ENCODE measurements at regions not wholly inside any gene's neighbourhood (a gene's known extent, or its start where the extent isn't known, plus 50 kb on each side); places are given as distances from the start of the nearest gene placed in this dataset.

- no peak for DNase-seq (ENCODE audit: extremely low read depth, low read depth)
- no peak for TF ChIP-seq CTCF (IDR thresholded peaks at IDR 0.05; ENCODE audit: low read depth, low read length)
These were observed 105.7 kb upstream of the MCTP2 start for GRCh38 chr15:94125698-94126097.

DNA sequence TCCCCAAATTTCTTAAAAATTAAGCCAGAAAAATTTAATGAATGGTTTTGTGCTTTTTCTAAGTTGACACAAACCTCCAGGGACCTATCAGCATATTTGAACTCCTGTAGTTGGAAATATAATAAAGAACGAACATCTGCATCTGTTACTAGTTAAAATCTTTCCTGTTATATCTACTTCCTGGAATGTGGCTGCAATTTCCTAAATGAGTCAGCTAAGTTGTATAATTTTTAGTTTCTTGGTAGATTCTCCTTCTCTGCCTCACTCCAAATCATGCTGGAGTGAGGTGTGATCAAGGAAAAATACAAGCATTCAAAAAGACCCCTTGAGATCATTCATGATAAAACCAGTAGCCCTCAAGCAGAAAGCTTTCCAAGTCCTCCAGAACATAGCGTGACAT, 106.2 kb upstream of the MCTP2 start:
- peak; percentile 8 for DNase-seq (ENCODE audit: extremely low read depth, low read depth)

DNA sequence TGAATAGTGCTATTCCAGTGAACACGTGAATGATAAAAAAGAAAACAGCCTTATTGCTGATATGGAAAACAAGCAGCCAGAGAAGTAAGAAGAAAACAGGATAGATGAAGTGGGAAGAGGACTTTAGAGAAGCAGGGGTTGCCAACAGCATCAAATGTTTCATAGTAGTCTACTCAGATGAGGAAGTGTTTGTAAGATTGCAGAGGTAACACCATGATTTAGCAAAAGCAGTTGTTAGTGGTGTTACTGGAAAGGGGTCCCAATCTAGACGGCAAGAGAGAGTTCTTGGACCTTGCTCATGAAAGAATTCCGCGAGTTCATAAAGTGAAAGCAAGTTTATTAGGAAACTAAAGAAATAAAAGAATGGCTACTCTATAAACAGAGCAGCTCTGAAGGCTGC, 108.8 kb upstream of the MCTP2 start:
- no peak for TF ChIP-seq CTCF (IDR thresholded peaks at IDR 0.05; ENCODE audit: low read depth, low read length)
- DNase-seq (ENCODE audit: extremely low read depth, low read depth): no peak

More for the DNA sequence above, 106.2 kb upstream of the MCTP2 start:
- no peak for TF ChIP-seq CTCF (IDR thresholded peaks at IDR 0.05; ENCODE audit: low read depth, low read length)

DNA sequence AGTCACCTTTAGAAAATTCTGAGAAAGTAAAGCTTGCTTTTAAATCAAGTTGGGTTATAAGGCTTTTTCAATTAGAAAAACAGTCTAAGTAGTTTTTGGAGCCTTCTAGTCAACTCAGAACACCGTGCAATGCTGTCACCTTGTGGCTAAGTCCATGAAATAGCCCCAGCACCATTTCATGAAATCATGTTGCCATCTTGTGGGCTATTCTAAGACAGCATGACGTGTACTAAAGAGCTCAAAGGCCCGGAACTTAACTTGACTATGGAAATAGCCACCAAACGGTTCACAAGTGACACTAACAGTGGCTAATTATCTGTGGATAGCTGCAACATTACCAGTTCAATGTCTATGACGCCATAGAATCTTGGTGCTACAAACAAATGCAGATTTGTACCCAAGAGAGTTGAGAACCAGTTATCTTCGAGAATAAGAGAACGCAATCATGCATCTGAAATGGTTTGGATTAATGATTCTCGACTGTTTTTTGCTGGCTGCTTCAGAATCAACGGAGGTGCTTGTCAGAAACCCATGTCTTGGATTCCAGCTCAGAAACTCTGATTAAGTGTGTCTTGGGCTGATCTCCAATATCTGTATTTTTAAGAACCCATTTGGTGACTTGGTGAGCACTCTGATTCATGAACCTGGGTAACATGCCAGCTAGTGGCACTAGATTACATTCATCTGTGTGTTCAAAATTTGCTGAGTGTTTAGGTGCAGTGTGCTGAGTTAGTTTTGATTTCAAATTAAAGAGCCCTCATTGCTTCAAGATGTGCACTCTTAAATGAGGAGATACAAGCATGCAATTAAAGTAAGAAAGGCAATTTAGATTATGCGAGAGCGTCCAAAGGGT, 111.2 kb upstream of the MCTP2 start:
- peak; percentile 78 for DNase-seq (ENCODE audit: extremely low read depth, low read depth)
- TF ChIP-seq CTCF (IDR thresholded peaks at IDR 0.05; ENCODE audit: low read depth, low read length): peak; percentile 99

- DNase-seq (ENCODE audit: extremely low read depth, low read depth): no peak
- TF ChIP-seq CTCF (IDR thresholded peaks at IDR 0.05; ENCODE audit: low read depth, low read length): no peak
These were observed 112.0 kb upstream of the MCTP2 start for GRCh38 chr15:94119298-94119811.

DNA sequence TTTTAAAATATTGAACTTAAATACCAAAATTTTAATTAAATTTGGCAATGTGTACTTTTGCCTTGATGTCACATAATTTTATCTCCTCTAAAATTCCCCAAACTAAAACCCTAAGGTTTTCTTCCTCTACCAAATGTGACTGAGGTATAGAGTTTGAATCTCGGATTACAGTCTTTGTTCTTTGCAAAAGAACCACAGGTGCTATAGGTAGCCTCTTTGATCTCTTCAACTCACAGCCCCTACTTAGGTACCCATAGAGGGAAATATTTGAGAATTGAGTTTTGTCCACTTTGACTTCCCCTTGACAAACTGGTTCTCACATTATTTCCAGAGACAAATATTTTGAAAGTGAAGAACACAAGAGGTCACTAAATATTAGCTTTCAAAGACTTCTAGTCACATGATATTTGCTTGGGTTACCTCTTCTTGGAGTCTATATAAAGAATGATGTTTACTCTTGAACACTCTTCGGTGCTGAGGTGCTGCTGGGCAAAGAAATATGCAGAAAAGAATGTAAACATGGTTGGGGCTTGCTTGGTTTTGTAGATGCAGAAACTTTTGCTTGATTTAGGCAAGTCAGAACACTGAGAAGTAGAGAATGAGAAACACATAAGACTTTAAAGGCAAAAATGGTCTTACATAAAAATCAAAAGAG, 120.8 kb upstream of the MCTP2 start:
- no peak for TF ChIP-seq CTCF (IDR thresholded peaks at IDR 0.05; ENCODE audit: low read depth, low read length)
- no peak for DNase-seq (ENCODE audit: extremely low read depth, low read depth)

DNA sequence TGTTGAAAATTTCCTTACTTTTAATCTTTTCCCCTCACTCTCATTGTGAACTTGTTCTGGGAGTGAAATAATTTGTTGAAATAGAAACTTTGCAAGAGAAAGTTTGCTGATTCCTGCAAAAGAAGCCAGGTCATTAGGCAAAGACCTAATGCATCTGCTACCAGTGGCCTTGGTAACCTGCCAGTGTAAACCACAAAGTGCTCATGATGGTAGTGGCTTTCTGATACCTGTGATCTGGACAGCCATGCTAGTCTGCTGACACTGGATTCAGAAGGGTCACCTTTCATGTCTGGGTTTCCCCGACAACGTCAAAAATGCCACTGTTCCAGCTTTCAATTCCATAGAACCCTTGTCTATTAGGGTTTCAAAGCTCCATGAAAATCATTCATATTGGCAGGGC, 123.7 kb upstream of the MCTP2 start:
- no peak for TF ChIP-seq CTCF (IDR thresholded peaks at IDR 0.05; ENCODE audit: low read depth, low read length)
- DNase-seq (ENCODE audit: extremely low read depth, low read depth): no peak

Data from AG09319 (cell line).